ENCODE measurements at regions not wholly inside any gene's neighbourhood (a gene's known extent, or its start where the extent isn't known, plus 50 kb on each side); places are given as distances from the start of the nearest gene placed in this dataset.

DNA sequence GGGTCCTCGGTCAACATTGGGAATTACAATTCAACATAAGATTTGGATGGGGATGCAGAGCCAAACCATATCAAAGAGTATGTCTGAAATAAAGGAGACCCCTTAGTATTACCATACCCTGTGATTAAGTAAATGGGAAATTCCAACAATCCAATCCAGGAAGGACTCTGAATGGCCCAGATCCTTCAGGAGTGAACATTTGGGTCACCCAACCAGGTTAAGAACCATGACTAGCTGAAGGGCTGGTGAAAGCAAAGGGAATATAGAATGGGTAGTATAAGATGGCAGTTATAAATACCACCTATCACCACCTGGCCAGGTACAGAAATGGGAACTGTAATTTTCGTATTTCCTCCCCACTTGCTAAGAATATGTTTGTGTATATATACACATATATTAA lies 114.4 kb upstream of the CCDC196 start:
- H3K4me3 Mint-ChIP-seq, result no peak overlapping the region
- H3K27ac Mint-ChIP-seq, result no peak overlapping the region
- H3K9me3 Mint-ChIP-seq, result no peaks in the 10 kb centered on the region
- no peaks in the 10 kb centered on the region for H3K4me1 Mint-ChIP-seq (ENCODE audit: low read depth)
- no peaks in the 10 kb centered on the region for H3K36me3 Mint-ChIP-seq (ENCODE audit: low read depth)
- intact Hi-C loops (cut with micrococcal nuclease), result no loop called here
- no peaks in the 10 kb centered on the region for H3K27me3 Mint-ChIP-seq

DNA sequence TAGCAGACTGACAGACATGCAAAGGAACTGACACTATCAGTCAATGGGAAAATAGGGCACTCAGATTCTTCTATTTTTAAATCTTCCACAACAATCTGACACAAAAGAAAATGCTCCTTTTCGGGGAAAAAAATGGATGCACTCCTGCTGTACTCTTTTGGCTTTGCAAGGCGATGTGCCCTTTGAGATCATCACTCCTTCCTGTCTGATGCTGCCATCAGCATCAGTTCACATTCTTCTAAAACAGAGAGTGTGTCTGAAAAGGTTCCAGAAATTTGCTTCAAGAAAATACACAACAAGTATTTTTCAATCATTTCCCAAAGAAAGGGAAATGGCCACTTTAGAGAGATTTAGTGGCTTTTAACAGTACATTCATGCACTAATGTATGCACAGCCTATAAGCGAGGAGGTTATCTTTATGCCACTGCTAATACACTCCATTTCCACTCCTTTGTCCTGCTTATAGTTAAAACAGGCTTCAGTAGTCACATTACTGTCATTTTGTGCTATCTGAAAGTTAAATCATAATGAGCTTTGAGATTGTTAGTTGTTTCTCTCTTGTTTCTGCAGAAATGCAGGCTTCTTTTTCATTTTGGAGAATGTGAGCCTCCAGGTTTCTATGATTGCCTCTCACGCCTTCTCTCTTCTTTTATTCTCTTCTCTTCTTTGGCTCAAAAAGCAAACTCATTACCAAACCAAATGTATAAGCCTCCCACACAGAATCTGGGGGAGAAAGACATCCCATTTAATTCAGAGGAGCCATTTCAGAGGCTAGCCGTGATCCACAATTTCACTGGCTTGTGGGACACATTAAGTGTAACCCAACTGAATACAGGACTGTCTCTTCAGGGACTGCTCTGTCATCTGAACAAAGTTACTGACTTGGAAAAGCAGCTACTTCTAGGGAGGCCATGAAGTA lies 110.9 kb upstream of the CCDC196 start:
- H3K36me3 Mint-ChIP-seq (ENCODE audit: low read depth), result no peaks in the 10 kb centered on the region
- no peak overlapping the region for H3K27ac Mint-ChIP-seq
- H3K4me1 Mint-ChIP-seq (ENCODE audit: low read depth), result no peaks in the 10 kb centered on the region
- H3K9me3 Mint-ChIP-seq, result no peaks in the 10 kb centered on the region
- H3K27me3 Mint-ChIP-seq, result no peaks in the 10 kb centered on the region
- no peak overlapping the region for H3K4me3 Mint-ChIP-seq
- intact Hi-C loops (cut with micrococcal nuclease), result no loop called here

DNA sequence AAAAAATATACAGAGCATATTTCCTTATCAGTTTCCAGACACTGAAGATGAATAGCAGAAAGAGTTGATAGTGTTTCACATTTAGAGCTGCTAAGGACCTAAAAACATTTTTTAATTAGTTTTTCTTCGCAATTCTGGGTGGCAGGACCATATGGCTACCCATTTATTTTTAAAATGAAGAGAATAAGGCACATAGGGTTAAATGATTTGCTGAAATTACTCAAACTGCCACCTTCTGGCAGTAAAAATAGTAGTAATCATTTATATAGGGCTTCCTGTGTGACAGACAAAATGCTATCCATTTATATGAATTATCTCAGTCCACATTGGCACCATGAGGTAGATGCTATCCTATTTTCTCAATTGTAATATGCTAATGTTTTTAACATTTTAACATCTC lies 108.6 kb upstream of the CCDC196 start:
- H3K27ac Mint-ChIP-seq, result no peak overlapping the region
- no peak overlapping the region for H3K4me3 Mint-ChIP-seq
- H3K4me1 Mint-ChIP-seq (ENCODE audit: low read depth), result no peaks in the 10 kb centered on the region
- H3K9me3 Mint-ChIP-seq, result no peaks in the 10 kb centered on the region
- intact Hi-C loops (cut with micrococcal nuclease), result no loop called here
- H3K36me3 Mint-ChIP-seq (ENCODE audit: low read depth), result no peaks in the 10 kb centered on the region
- H3K27me3 Mint-ChIP-seq, result no peaks in the 10 kb centered on the region

GRCh38 chr14:66378712-66379505 lies 107.3 kb upstream of the CCDC196 start:
- intact Hi-C loops (cut with micrococcal nuclease), result no loop called here
- Mint-ChIP-seq H3K4me3 (no peak overlapping the region), H3K36me3 (ENCODE audit: low read depth) (no peaks in the 10 kb centered on the region), H3K27ac (no peak overlapping the region), H3K27me3 (no peaks in the 10 kb centered on the region), H3K9me3 (no peaks in the 10 kb centered on the region), H3K4me1 (ENCODE audit: low read depth) (no peaks in the 10 kb centered on the region)

GRCh38 chr14:66380143-66380542 lies 106.0 kb upstream of the CCDC196 start:
- Mint-ChIP-seq H3K27ac (no peak overlapping the region), H3K36me3 (ENCODE audit: low read depth) (no peaks in the 10 kb centered on the region), H3K4me3 (no peak overlapping the region), H3K4me1 (ENCODE audit: low read depth) (no peaks in the 10 kb centered on the region), H3K27me3 (no peaks in the 10 kb centered on the region), H3K9me3 (no peaks in the 10 kb centered on the region)
- intact Hi-C loops (cut with micrococcal nuclease), result no loop called here

DNA sequence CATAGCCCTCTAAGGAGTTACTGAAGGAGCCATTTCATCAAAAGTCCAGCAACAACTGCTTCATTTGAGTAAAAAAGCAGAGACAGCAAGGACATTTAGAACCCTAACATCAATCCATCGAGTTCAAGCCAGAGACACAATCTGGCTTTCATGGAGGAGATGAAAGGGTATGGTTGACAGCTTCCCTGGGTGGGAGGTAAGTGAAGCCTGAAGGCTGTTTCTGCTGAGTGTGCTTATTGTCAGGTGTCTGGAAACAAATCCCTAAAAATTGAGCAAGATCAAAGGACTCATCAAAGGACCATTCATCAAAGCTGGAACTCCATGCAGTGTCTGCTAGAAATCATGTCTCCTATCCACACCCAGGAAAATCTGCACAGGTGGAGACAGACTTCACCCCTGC lies 104.4 kb upstream of the CCDC196 start:
- no peaks in the 10 kb centered on the region for H3K27me3 Mint-ChIP-seq
- H3K4me3 Mint-ChIP-seq, result no peak overlapping the region
- no peak overlapping the region for H3K27ac Mint-ChIP-seq
- H3K9me3 Mint-ChIP-seq, result no peaks in the 10 kb centered on the region
- H3K4me1 Mint-ChIP-seq (ENCODE audit: low read depth), result no peaks in the 10 kb centered on the region
- no peaks in the 10 kb centered on the region for H3K36me3 Mint-ChIP-seq (ENCODE audit: low read depth)
- intact Hi-C loops (cut with micrococcal nuclease), result no loop called here

DNA sequence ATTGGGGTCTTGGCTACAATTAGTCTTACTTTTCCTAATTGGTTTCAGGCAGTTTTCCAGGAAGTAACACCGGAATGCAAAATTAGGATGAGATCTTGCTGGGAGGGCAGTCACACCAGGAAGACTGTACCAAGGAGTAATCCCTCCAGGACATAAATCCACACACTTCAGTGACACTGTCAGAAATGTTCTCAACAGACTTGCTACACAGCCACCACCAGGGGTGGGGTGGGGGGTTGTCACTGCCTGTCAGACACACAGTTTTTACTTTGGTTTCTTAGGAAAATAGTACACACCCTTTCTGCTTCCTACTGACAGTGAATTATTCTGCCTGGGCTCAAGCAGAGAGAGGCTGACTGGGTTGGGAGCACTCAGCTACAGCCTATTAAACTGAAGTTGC lies 102.9 kb upstream of the CCDC196 start:
- H3K4me3 Mint-ChIP-seq, result no peak overlapping the region
- intact Hi-C loops (cut with micrococcal nuclease), result no loop called here
- no peaks in the 10 kb centered on the region for H3K9me3 Mint-ChIP-seq
- H3K27me3 Mint-ChIP-seq, result no peaks in the 10 kb centered on the region
- H3K36me3 Mint-ChIP-seq (ENCODE audit: low read depth), result no peaks in the 10 kb centered on the region
- no peaks in the 10 kb centered on the region for H3K4me1 Mint-ChIP-seq (ENCODE audit: low read depth)
- H3K27ac Mint-ChIP-seq, result no peak overlapping the region

- intact Hi-C loops (cut with micrococcal nuclease), result no loop called here
- no peak overlapping the region for H3K27ac Mint-ChIP-seq
- no peaks in the 10 kb centered on the region for H3K4me1 Mint-ChIP-seq (ENCODE audit: low read depth)
- no peaks in the 10 kb centered on the region for H3K9me3 Mint-ChIP-seq
- no peaks in the 10 kb centered on the region for H3K27me3 Mint-ChIP-seq
- H3K36me3 Mint-ChIP-seq (ENCODE audit: low read depth), result no peaks in the 10 kb centered on the region
- H3K4me3 Mint-ChIP-seq, result no peak overlapping the region
Measured at GRCh38 chr14:66383771-66384170, 102.4 kb upstream of the CCDC196 start.

DNA sequence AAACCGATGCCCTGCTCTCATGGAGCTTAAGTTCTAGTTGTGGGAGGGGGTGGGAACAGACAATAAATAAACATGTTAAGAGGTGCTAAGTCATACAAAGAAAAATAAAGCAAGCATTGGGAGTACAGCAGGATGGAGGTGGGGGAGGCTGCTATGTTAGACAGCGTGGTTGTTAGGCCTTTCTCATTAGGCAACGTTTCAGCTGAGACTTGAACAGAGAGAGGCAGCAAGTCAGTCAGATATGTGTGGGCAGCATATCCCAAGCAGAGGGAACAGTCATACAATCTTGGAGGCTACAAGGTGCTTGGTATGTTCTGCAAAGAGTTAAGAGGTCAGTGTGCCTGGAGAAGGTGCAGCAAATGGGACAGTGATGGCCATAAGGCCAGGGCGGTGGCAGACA lies 97.7 kb upstream of the CCDC196 start:
- Mint-ChIP-seq H3K4me1 (ENCODE audit: low read depth) (peaks cover 6% of the 10 kb centered on the region), H3K9me3 (no peaks in the 10 kb centered on the region), H3K27me3 (no peaks in the 10 kb centered on the region), H3K27ac (no peak overlapping the region), H3K36me3 (ENCODE audit: low read depth) (no peaks in the 10 kb centered on the region), H3K4me3 (no peak overlapping the region)
- intact Hi-C loops (cut with micrococcal nuclease), result no loop called here

- intact Hi-C loops (cut with micrococcal nuclease), result no loop called here
- no peaks in the 10 kb centered on the region for H3K27me3 Mint-ChIP-seq
- H3K4me3 Mint-ChIP-seq, result no peak overlapping the region
Measured at GRCh38 chr14:66389481-66389880, 96.7 kb upstream of the CCDC196 start.

DNA sequence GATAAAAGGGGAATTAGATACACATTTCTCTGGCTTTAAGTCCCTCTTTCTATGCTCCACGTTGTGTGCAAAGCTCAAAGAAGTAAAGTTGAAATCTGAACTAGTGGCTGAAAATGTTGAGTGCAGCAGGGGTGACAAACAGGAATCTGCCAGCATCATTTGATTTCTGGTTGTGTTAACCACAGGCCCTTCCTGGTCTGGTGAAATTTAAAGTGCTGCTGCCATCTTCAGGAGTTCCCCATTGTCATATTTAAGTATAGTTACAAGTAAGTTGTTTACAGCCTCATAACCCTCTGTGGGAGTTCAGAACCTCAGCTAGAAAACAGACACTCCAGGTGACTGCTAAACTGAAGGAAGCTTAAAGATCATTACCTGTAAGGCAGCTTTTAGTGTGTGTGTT lies 90.9 kb upstream of the CCDC196 start:
- no peaks in the 10 kb centered on the region for H3K9me3 Mint-ChIP-seq
- no peak overlapping the region for H3K4me3 Mint-ChIP-seq
- intact Hi-C loops (cut with micrococcal nuclease), result no loop called here
- no peaks in the 10 kb centered on the region for H3K27me3 Mint-ChIP-seq
- H3K4me1 Mint-ChIP-seq (ENCODE audit: low read depth), result no peaks in the 10 kb centered on the region
- no peak overlapping the region for H3K27ac Mint-ChIP-seq
- H3K36me3 Mint-ChIP-seq (ENCODE audit: low read depth), result no peaks in the 10 kb centered on the region

More at GRCh38 chr14:66389481-66389880, 96.7 kb upstream of the CCDC196 start:
- Mint-ChIP-seq H3K36me3 (ENCODE audit: low read depth) (no peaks in the 10 kb centered on the region), H3K9me3 (no peaks in the 10 kb centered on the region), H3K4me1 (ENCODE audit: low read depth) (peaks cover 6% of the 10 kb centered on the region), H3K27ac (no peak overlapping the region)

DNA sequence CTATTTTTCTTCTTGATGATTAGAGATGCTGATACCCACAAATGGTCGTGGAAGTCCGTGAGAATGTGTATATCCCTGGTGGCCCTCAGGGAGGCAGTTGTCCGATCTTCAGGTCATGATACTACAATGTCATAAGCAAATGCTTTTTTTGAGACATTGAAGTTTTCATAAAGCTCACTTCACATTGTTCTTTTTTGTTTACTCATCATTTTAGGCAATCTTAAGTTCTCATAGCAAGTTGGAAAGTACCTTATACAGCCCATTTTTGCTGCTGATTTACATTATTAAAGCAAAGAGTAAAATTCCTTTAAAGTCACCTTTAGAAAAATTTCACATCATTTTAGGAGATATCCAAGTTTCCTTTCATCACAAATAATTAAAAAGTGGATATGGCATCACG lies 90.0 kb upstream of the CCDC196 start:
- Mint-ChIP-seq H3K9me3 (no peaks in the 10 kb centered on the region), H3K4me3 (no peak overlapping the region), H3K27me3 (no peaks in the 10 kb centered on the region), H3K36me3 (ENCODE audit: low read depth) (no peaks in the 10 kb centered on the region), H3K27ac (no peak overlapping the region), H3K4me1 (ENCODE audit: low read depth) (no peaks in the 10 kb centered on the region)
- intact Hi-C loops (cut with micrococcal nuclease), result no loop called here

- Mint-ChIP-seq H3K4me1 (ENCODE audit: low read depth) (no peaks in the 10 kb centered on the region), H3K9me3 (no peaks in the 10 kb centered on the region), H3K4me3 (no peak overlapping the region), H3K27me3 (no peaks in the 10 kb centered on the region), H3K36me3 (ENCODE audit: low read depth) (no peaks in the 10 kb centered on the region), H3K27ac (no peak overlapping the region)
- intact Hi-C loops (cut with micrococcal nuclease), result no loop called here
Measured at GRCh38 chr14:66398437-66398836, 87.7 kb upstream of the CCDC196 start.

DNA sequence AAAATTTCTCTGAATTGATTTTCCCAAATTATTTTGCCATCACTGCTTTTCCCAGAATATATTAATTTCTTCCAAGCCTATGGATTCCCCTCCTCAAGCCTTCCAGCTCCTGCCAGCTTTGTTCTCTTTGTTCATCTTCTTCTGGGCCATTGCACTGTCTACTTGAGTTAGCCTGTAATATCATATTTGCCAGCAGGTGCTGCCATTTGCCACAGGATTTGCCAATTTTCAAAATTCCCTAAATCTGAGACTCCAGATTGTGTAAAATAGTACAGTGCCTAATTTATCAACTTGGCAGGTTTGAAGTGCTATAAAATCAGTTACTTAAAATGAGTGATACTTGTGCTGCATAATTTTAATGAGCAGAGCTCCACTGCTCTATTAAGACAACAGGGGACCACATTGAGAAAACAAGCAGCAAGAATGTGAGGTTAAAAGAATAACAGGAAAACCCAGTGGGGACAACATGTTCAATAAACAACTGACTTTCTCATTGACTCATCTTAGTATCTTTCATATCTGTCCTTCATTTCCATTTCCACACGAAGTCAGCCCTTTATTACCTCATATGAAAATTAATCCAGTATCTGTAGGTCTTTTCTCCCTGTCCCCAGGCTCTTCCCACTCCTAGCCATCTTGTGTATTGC lies 84.6 kb upstream of the CCDC196 start:
- no peak overlapping the region for H3K27ac Mint-ChIP-seq
- intact Hi-C loops (cut with micrococcal nuclease), result no loop called here
- no peaks in the 10 kb centered on the region for H3K9me3 Mint-ChIP-seq
- no peak overlapping the region for H3K4me3 Mint-ChIP-seq
- H3K4me1 Mint-ChIP-seq (ENCODE audit: low read depth), result no peaks in the 10 kb centered on the region
- no peaks in the 10 kb centered on the region for H3K27me3 Mint-ChIP-seq
- H3K36me3 Mint-ChIP-seq (ENCODE audit: low read depth), result no peaks in the 10 kb centered on the region
